ENCODE measurements at regions not wholly inside any gene's neighbourhood (a gene's known extent, or its start where the extent isn't known, plus 50 kb on each side); places are given as distances from the start of the nearest gene placed in this dataset.

- intact Hi-C loops (cut with DNase I), result no loop called here
- no peak for DNase-seq
- WGBS, 4 donors, result 68 to 78% (median 74%) methylated on average over 2 to 7 of the region's 7 CpGs
These were observed 139.9 kb upstream of the NUPR2 start for GRCh38 chr7:56256108-56256507.

DNA sequence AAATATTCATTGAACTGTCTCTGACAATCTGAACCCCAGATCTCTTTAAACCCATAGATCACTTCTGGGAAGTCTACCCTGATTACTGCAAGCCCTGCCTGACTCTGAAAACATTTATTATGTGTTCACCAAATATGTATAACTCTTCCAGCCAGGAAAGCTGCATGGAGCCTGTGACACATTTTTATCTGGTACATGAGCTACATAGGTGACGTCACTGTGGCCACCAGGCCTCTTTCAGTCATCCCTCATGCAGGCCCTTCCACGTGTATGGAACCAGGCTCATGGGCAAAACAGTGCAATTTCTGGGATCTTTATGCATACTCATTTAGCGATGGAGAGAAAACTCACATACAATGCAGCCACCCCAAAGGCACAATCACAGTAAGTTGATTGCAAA is 133.9 kb upstream of the NUPR2 start:
- WGBS, 4 donors, result 60 to 69% (median 62%) methylated on average over 3 of the region's 3 CpGs
- H3K4me3 ChIP-seq, result no peak overlapping the region
- DNase-seq, result no peak
- no peaks in the 10 kb centered on the region for H3K9me3 ChIP-seq (replicated peaks in 1 of 3)
- intact Hi-C loops (cut with DNase I), result no loop called here
- H3K4me1 ChIP-seq (replicated peaks in 1 of 2), result no peaks in the 10 kb centered on the region
- no peaks in the 10 kb centered on the region for H3K27me3 ChIP-seq
- H3K27ac ChIP-seq, result no peak overlapping the region
- H3K36me3 ChIP-seq (replicated peaks in 1 of 2), result no peaks in the 10 kb centered on the region
- TF ChIP-seq POLR2A (IDR thresholded peaks at IDR 0.05), result no peak
- TF ChIP-seq, protein P1, sequence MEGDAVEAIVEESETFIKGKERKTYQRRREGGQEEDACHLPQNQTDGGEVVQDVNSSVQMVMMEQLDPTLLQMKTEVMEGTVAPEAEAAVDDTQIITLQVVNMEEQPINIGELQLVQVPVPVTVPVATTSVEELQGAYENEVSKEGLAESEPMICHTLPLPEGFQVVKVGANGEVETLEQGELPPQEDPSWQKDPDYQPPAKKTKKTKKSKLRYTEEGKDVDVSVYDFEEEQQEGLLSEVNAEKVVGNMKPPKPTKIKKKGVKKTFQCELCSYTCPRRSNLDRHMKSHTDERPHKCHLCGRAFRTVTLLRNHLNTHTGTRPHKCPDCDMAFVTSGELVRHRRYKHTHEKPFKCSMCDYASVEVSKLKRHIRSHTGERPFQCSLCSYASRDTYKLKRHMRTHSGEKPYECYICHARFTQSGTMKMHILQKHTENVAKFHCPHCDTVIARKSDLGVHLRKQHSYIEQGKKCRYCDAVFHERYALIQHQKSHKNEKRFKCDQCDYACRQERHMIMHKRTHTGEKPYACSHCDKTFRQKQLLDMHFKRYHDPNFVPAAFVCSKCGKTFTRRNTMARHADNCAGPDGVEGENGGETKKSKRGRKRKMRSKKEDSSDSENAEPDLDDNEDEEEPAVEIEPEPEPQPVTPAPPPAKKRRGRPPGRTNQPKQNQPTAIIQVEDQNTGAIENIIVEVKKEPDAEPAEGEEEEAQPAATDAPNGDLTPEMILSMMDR (IDR thresholded peaks at IDR 0.05), result no peak

More at GRCh38 chr7:56256108-56256507, 139.9 kb upstream of the NUPR2 start:
- no peak overlapping the region for H3K4me3 ChIP-seq
- no peaks in the 10 kb centered on the region for H3K36me3 ChIP-seq (replicated peaks in 1 of 2)
- no peak overlapping the region for H3K27ac ChIP-seq
- no peaks in the 10 kb centered on the region for H3K27me3 ChIP-seq
- no peaks in the 10 kb centered on the region for H3K4me1 ChIP-seq (replicated peaks in 1 of 2)
- TF ChIP-seq, protein P1 (IDR thresholded peaks at IDR 0.05), result no peak
- TF ChIP-seq POLR2A (IDR thresholded peaks at IDR 0.05), result no peak
- no peaks in the 10 kb centered on the region for H3K9me3 ChIP-seq (replicated peaks in 1 of 3)

DNA sequence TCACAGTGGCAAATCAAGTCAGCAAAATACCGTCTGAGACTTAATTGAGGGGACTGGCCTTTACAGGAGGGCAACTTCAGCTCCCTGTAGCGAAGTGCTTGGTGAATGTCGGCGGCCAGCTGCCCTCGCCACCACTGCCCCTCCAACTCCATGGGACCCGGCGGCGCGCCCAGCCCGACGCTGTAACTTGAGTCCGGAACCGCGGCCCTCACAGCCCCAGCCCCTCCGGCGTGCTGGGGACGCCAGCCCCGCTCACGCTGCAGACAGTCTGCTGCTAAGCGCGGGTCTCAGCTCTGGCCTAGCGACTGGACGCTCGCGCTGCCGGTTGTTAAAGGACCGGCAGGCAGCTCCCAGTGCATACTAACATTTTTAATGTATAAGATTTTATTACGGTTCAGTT is 113.4 kb upstream of the NUPR2 start:
- TF ChIP-seq POLR2A (IDR thresholded peaks at IDR 0.05), result no peak
- TF ChIP-seq, protein P1 (IDR thresholded peaks at IDR 0.05), result no peak
- intact Hi-C loops (cut with DNase I), result no loop called here
- H3K9me3 ChIP-seq (replicated peaks in 1 of 3), result no peaks in the 10 kb centered on the region

GRCh38 chr7:56222866-56223265 is 106.6 kb upstream of the NUPR2 start:
- H3K4me3 ChIP-seq, result no peak overlapping the region
- H3K9me3 ChIP-seq (replicated peaks in 1 of 3), result no peaks in the 10 kb centered on the region
- TF ChIP-seq POLR2A (IDR thresholded peaks at IDR 0.05), result no peak
- TF ChIP-seq, protein P1 (IDR thresholded peaks at IDR 0.05), result no peak
- WGBS, 4 donors, result 56 to 63% (median 60%) methylated on average over 4 to 6 of the region's 6 CpGs
- intact Hi-C loops (cut with DNase I), result no loop called here
- no peaks in the 10 kb centered on the region for H3K27me3 ChIP-seq
- H3K36me3 ChIP-seq (replicated peaks in 1 of 2), result no peaks in the 10 kb centered on the region
- H3K4me1 ChIP-seq (replicated peaks in 1 of 2), result no peaks in the 10 kb centered on the region
- no peak for DNase-seq
- no peak overlapping the region for H3K27ac ChIP-seq

More for the DNA sequence above, 113.4 kb upstream of the NUPR2 start:
- WGBS, 4 donors, result 29 to 46% (median 38%) methylated on average over 24 to 28 of the region's 28 CpGs
- no peak for DNase-seq
- Histone ChIP-seq H3K4me1 (replicated peaks in 1 of 2) (no peaks in the 10 kb centered on the region), H3K4me3 (no peak overlapping the region), H3K27me3 (no peaks in the 10 kb centered on the region), H3K36me3 (replicated peaks in 1 of 2) (no peaks in the 10 kb centered on the region), H3K27ac (no peak overlapping the region)
